WTC11 (cell line): ENCODE measurements at regions not wholly inside any gene's neighbourhood (a gene's known extent, or its start where the extent isn't known, plus 50 kb on each side); places are given as distances from the start of the nearest gene placed in this dataset.
"Not testable (repeated sequence)": the region's sequence is repeated elsewhere in the genome, so short reads cannot be mapped to it uniquely, and the experiment has no call there.

Source experiments
- CBFB ChIP-seq: sonication (generic); formaldehyde crosslinking; IDR thresholded peaks from 2 replicates; pipeline ENCODE4 v1.8.1; 2022; ENCODE audit warnings: mild to moderate bottlenecking, low read depth, missing genetic modification reagents
- CTCF ChIP-seq: fragments of 200-600 bp; IDR thresholded peaks from 2 replicates; pipeline ENCODE4 v1.8.0; 2022; ENCODE audit warnings: antibody characterized with exemption
- JUN ChIP-seq: sonication (generic); formaldehyde crosslinking; IDR thresholded peaks from 2 replicates; pipeline ENCODE4 v1.8.0; 2023; ENCODE audit warnings: mild to moderate bottlenecking, missing genetic modification reagents
- MAX ChIP-seq: sonication (generic); formaldehyde crosslinking; IDR thresholded peaks from 2 replicates; pipeline ENCODE4 v1.8.0; 2022; ENCODE audit warnings: mild to moderate bottlenecking, missing genetic modification reagents
- PRDM15 ChIP-seq: sonication (generic); formaldehyde crosslinking; IDR thresholded peaks from 2 replicates; pipeline ENCODE4 v1.8.0; 2022; ENCODE audit warnings: missing genetic modification reagents
- SP1 ChIP-seq: sonication (generic); formaldehyde crosslinking; conservative IDR thresholded peaks from 2 replicates; pipeline ENCODE4 v1.8.1; 2022; ENCODE audit warnings: missing genetic modification reagents
- TCF7 ChIP-seq: sonication (generic); formaldehyde crosslinking; IDR thresholded peaks from 2 replicates; pipeline ENCODE4 v1.8.0; 2022; ENCODE audit warnings: mild to moderate bottlenecking, low read depth, missing genetic modification reagents, moderate library complexity
- USF2 ChIP-seq: sonication (generic); formaldehyde crosslinking; IDR thresholded peaks from 2 replicates; pipeline ENCODE4 v1.8.1; 2023; ENCODE audit warnings: mild to moderate bottlenecking, missing genetic modification reagents, moderate library complexity
- ZNF263 ChIP-seq: sonication (generic); formaldehyde crosslinking; IDR thresholded peaks from 2 replicates; pipeline ENCODE4 v1.8.1; 2022; ENCODE audit warnings: low read depth, mild to moderate bottlenecking, moderate library complexity, missing genetic modification reagents
- TF ChIP-seq, protein P1 (sequence below): sonication (generic); formaldehyde crosslinking; IDR thresholded peaks from 2 replicates; pipeline ENCODE4 v1.8.1; 2022; ENCODE audit warnings: mild to moderate bottlenecking, moderate library complexity, missing genetic modification reagents
- TF ChIP-seq, protein P2 (sequence below): sonication (generic); formaldehyde crosslinking; IDR thresholded peaks from 2 replicates; pipeline ENCODE4 v1.8.0; 2022; ENCODE audit warnings: mild to moderate bottlenecking, missing genetic modification reagents
- TF ChIP-seq, protein P3 (sequence below): sonication (generic); formaldehyde crosslinking; IDR thresholded peaks from 2 replicates; pipeline ENCODE4 v1.8.0; 2023; ENCODE audit warnings: missing genetic modification reagents
- TF ChIP-seq, protein P4 (sequence below): sonication (generic); formaldehyde crosslinking; IDR thresholded peaks from 2 replicates; pipeline ENCODE4 v1.8.0; 2022; ENCODE audit warnings: mild to moderate bottlenecking, missing genetic modification reagents
- TF ChIP-seq, protein P5 (sequence below): sonication (generic); formaldehyde crosslinking; conservative IDR thresholded peaks from 2 replicates; pipeline ENCODE4 v1.8.1; 2022; ENCODE audit warnings: mild to moderate bottlenecking, missing genetic modification reagents

DNA sequence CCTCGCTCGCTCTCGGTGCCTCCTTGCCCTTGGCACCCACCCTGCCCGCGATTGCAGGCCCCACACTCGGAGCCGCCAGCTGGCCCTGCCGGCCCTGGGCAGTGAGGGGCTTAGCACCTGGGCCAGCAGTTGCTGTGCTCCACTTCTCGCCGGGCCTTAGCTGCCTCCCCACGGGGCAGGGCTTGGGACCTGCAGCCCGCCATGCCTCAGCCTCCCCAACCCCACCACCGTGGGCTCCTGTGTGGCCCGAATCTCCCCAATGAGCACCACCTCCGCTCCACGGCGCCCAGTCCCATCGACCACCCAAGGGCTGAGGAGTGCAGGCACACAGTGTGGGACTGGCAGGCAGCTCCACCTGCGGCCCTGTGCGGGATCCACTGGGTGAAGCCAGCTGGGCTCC lies 479.1 kb downstream of the MMUT start:
- TF ChIP-seq, protein P1, sequence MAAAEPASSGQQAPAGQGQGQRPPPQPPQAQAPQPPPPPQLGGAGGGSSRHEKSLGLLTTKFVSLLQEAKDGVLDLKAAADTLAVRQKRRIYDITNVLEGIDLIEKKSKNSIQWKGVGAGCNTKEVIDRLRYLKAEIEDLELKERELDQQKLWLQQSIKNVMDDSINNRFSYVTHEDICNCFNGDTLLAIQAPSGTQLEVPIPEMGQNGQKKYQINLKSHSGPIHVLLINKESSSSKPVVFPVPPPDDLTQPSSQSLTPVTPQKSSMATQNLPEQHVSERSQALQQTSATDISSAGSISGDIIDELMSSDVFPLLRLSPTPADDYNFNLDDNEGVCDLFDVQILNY (CRISPR knock-in tag): not testable (repeated sequence)
- not testable (repeated sequence) for TF ChIP-seq TCF7 (CRISPR knock-in tag); CTCF; SP1 (CRISPR knock-in tag); PRDM15; JUN (CRISPR knock-in tag); USF2 (CRISPR knock-in tag); ZNF263 (CRISPR knock-in tag); MAX (CRISPR knock-in tag); CBFB (CRISPR knock-in tag)
- TF ChIP-seq, protein P2, sequence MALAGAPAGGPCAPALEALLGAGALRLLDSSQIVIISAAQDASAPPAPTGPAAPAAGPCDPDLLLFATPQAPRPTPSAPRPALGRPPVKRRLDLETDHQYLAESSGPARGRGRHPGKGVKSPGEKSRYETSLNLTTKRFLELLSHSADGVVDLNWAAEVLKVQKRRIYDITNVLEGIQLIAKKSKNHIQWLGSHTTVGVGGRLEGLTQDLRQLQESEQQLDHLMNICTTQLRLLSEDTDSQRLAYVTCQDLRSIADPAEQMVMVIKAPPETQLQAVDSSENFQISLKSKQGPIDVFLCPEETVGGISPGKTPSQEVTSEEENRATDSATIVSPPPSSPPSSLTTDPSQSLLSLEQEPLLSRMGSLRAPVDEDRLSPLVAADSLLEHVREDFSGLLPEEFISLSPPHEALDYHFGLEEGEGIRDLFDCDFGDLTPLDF (CRISPR knock-in tag): not testable (repeated sequence)
- TF ChIP-seq, protein P3, sequence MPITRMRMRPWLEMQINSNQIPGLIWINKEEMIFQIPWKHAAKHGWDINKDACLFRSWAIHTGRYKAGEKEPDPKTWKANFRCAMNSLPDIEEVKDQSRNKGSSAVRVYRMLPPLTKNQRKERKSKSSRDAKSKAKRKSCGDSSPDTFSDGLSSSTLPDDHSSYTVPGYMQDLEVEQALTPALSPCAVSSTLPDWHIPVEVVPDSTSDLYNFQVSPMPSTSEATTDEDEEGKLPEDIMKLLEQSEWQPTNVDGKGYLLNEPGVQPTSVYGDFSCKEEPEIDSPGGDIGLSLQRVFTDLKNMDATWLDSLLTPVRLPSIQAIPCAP (CRISPR knock-in tag): not testable (repeated sequence)
- TF ChIP-seq, protein P4, sequence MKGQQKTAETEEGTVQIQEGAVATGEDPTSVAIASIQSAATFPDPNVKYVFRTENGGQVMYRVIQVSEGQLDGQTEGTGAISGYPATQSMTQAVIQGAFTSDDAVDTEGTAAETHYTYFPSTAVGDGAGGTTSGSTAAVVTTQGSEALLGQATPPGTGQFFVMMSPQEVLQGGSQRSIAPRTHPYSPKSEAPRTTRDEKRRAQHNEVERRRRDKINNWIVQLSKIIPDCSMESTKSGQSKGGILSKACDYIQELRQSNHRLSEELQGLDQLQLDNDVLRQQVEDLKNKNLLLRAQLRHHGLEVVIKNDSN (CRISPR knock-in tag): not testable (repeated sequence)
- TF ChIP-seq, protein P5, sequence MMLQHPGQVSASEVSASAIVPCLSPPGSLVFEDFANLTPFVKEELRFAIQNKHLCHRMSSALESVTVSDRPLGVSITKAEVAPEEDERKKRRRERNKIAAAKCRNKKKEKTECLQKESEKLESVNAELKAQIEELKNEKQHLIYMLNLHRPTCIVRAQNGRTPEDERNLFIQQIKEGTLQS (CRISPR knock-in tag): not testable (repeated sequence)
